ENCODE measurements at regions not wholly inside any gene's neighbourhood (a gene's known extent, or its start where the extent isn't known, plus 50 kb on each side); places are given as distances from the start of the nearest gene placed in this dataset.

GRCh38 chr5:125140855-125141254 lies 394.4 kb upstream of the ZNF608 start:
- CTCF ChIA-PET: no interaction called here

DNA sequence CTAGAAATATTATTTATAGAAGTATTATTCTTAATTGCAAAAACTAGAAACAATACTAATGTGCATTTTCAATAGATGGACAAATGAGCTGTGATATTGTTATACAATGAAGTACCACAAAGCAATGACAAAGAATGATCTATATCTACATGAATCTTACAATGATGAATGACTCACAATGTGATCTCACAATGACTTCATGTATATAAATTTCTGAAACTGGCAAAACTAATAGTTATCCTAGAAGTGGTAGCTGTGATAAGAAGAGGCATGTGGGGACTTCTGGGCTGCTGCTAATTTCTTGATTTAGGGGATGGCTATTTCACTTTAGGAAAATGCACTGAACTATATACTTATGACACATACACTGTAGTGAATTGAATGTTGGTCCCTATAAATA lies 396.0 kb upstream of the ZNF608 start:
- no peak for DNase-seq
- CTCF ChIA-PET: no interaction called here
- Mint-ChIP-seq H3K27ac (no peak overlapping the region), H3K4me3 (no peak overlapping the region), H3K4me1 (ENCODE audit: low read depth) (no peaks in the 10 kb centered on the region), H3K36me3 (ENCODE audit: low read depth) (no peaks in the 10 kb centered on the region), H3K27me3 (no peaks in the 10 kb centered on the region), H3K9me3 (no peaks in the 10 kb centered on the region)
- no peaks in the 10 kb centered on the region for H3K4me1 ChIP-seq (ENCODE audit: insufficient read depth, low read length)
- H3K36me3 ChIP-seq (ENCODE audit: insufficient read depth, low read length): no peaks in the 10 kb centered on the region
- no peak overlapping the region for H3K4me3 ChIP-seq (ENCODE audit: low read length)
- H3K9me3 ChIP-seq (ENCODE audit: control insufficient read depth in 1 of 2, insufficient read depth in 1 of 2, low read length in 2 of 2): peaks cover 0 to 3% of the 10 kb centered on the region in 2 experiments
- no peak for ATAC-seq (ENCODE audit: poor library complexity)
- no peaks in the 10 kb centered on the region for H3K27me3 ChIP-seq (ENCODE audit: control insufficient read depth in 1 of 2, insufficient read depth in 2 of 2, low read length in 2 of 2)
- POLR2A ChIA-PET: no interaction called here
- intact Hi-C loops (cut with DNase I, micrococcal nuclease): no loop called here
- TF ChIP-seq CTCF (IDR thresholded peaks at IDR 0.05): no peak
- no peak overlapping the region for H3K27ac ChIP-seq (ENCODE audit: low read depth in 1 of 2, low read length in 2 of 2)

More at GRCh38 chr5:125140855-125141254, 394.4 kb upstream of the ZNF608 start:
- intact Hi-C loops (cut with DNase I, micrococcal nuclease): no loop called here
- H3K4me3 ChIP-seq (ENCODE audit: low read length): no peak overlapping the region
- no peak for ATAC-seq (ENCODE audit: poor library complexity)
- TF ChIP-seq CTCF (IDR thresholded peaks at IDR 0.05): no peak
- H3K36me3 ChIP-seq (ENCODE audit: insufficient read depth, low read length): no peaks in the 10 kb centered on the region
- Mint-ChIP-seq H3K9me3 (no peaks in the 10 kb centered on the region), H3K27me3 (no peaks in the 10 kb centered on the region), H3K27ac (no peak overlapping the region), H3K36me3 (ENCODE audit: low read depth) (no peaks in the 10 kb centered on the region), H3K4me1 (ENCODE audit: low read depth) (no peaks in the 10 kb centered on the region), H3K4me3 (no peak overlapping the region)
- H3K9me3 ChIP-seq (ENCODE audit: control insufficient read depth in 1 of 2, insufficient read depth in 1 of 2, low read length in 2 of 2): no peaks in the 10 kb centered on the region
- no peak for DNase-seq
- H3K27me3 ChIP-seq (ENCODE audit: control insufficient read depth in 1 of 2, insufficient read depth in 2 of 2, low read length in 2 of 2): no peaks in the 10 kb centered on the region
- H3K27ac ChIP-seq (ENCODE audit: low read depth in 1 of 2, low read length in 2 of 2): no peak overlapping the region
- H3K4me1 ChIP-seq (ENCODE audit: insufficient read depth, low read length): no peaks in the 10 kb centered on the region
- POLR2A ChIA-PET: no interaction called here

- no peak for TF ChIP-seq CTCF (IDR thresholded peaks at IDR 0.05)
- Mint-ChIP-seq H3K4me1 (ENCODE audit: low read depth) (no peaks in the 10 kb centered on the region), H3K9me3 (no peaks in the 10 kb centered on the region), H3K36me3 (ENCODE audit: low read depth) (no peaks in the 10 kb centered on the region), H3K4me3 (no peak overlapping the region), H3K27ac (no peak overlapping the region), H3K27me3 (no peaks in the 10 kb centered on the region)
- Histone ChIP-seq H3K9me3 (ENCODE audit: control insufficient read depth in 1 of 2, insufficient read depth in 1 of 2, low read length in 2 of 2) (peaks cover 0 to 3% of the 10 kb centered on the region in 2 experiments), H3K27me3 (ENCODE audit: control insufficient read depth in 1 of 2, insufficient read depth in 2 of 2, low read length in 2 of 2) (no peaks in the 10 kb centered on the region), H3K36me3 (ENCODE audit: insufficient read depth, low read length) (no peaks in the 10 kb centered on the region), H3K27ac (ENCODE audit: low read depth in 1 of 2, low read length in 2 of 2) (no peak overlapping the region), H3K4me3 (ENCODE audit: low read length) (no peak overlapping the region), H3K4me1 (ENCODE audit: insufficient read depth, low read length) (no peaks in the 10 kb centered on the region)
- ATAC-seq (ENCODE audit: poor library complexity) (no peak), DNase-seq (no peak)
- ChIA-PET POLR2A (no interaction called here), CTCF (no interaction called here)
- intact Hi-C loops (cut with DNase I, micrococcal nuclease): no loop called here
Measured at GRCh38 chr5:125143011-125143410, 396.6 kb upstream of the ZNF608 start.

All from CD4-positive, alpha-beta T cell (primary cell).